Thyroid gland (tissue), 4 donors: ENCODE measurements at regions not wholly inside any gene's neighbourhood (a gene's known extent, or its start where the extent isn't known, plus 50 kb on each side); places are given as distances from the start of the nearest gene placed in this dataset.

Experiments used
- DNase-seq, 2 donors: peaks; one replicate each; pipeline ENCODE4 v3.0.0-alpha.2; 2019
- H3K27ac ChIP-seq, 3 donors: fragments of 200-600 bp; sonication (generic); 1 replicate in 2 of 3; 2 replicates in 1 of 3; pipeline ENCODE4 v1.5.1; 2016 to 2019; ENCODE audit warnings: mild to moderate bottlenecking in 1 of 3, moderate library complexity in 1 of 3
- H3K27me3 ChIP-seq: fragments of 200-600 bp; sonication (generic); one replicate; pipeline ENCODE4 v1.5.1; 2019
- H3K36me3 ChIP-seq, 2 donors: fragments of 200-600 bp; sonication (generic); one replicate each; pipeline ENCODE4 v1.5.1; 2016 to 2019
- H3K4me1 ChIP-seq, 2 donors: fragments of 200-600 bp; sonication (generic); one replicate each; pipeline ENCODE4 v1.5.1; 2017 to 2019
- H3K4me3 ChIP-seq, 3 donors: fragments of 200-600 bp; sonication (generic); replicated peaks in 1 of 3; 1 replicate in 2 of 3; 2 replicates in 1 of 3; pipeline ENCODE4 v1.5.1; 2016; ENCODE audit warnings: mild to moderate bottlenecking in 1 of 3
- H3K9me3 ChIP-seq: fragments of 200-600 bp; sonication (generic); one replicate; pipeline ENCODE4 v1.5.1; 2017
- CTCF ChIP-seq, 6 experiments: fragments of 200-600 bp in 3 of 6; fragments of 450-650 bp in 3 of 6; sonication (generic) in 3 of 6; IDR thresholded peaks; one replicate each; pipeline ENCODE4 v1.5.1; 2016 to 2019; ENCODE audit warnings: antibody characterized with exemption in 6 of 6, mild to moderate bottlenecking in 2 of 6, inconsistent platforms in 1 of 6, moderate library complexity in 1 of 6
- POLR2A ChIP-seq, 2 donors: fragments of 450-650 bp; IDR thresholded peaks; one replicate each; pipeline ENCODE4 v1.6.1; 2017; ENCODE audit warnings: antibody characterized with exemption in 2 of 2, mild to moderate bottlenecking in 2 of 2, moderate library complexity in 1 of 2
- WGBS, 2 donors: methylation state at CpG; one replicate each; pipeline ENCODE4 v1.1.5; 2017; 5-methylcytosine and 5-hydroxymethylcytosine counted together
- intact Hi-C: fragments of 100-400 bp; cut with DNase I; formaldehyde crosslinking; loops from one replicate; pipeline ENCODE4 v1.15.1; 2023

GRCh38 chr20:60222497-60222896 lies 264.3 kb downstream of the CDH26 start:
- intact Hi-C loops: no loop called here
- H3K27ac ChIP-seq: no peak overlapping the region
- no peaks in the 10 kb centered on the region for H3K36me3 ChIP-seq
- no peaks in the 10 kb centered on the region for H3K9me3 ChIP-seq
- no peaks in the 10 kb centered on the region for H3K27me3 ChIP-seq
- WGBS, 2 donors: 17 to 91% methylated on average over 2 of the region's 2 CpGs
- no peaks in the 10 kb centered on the region for H3K4me1 ChIP-seq
- no peak overlapping the region for H3K4me3 ChIP-seq
- DNase-seq: no peak
- TF ChIP-seq CTCF (IDR thresholded peaks at IDR 0.05): no peak
- no peak for TF ChIP-seq POLR2A (IDR thresholded peaks at IDR 0.05)

GRCh38 chr20:60223174-60223573 lies 265.0 kb downstream of the CDH26 start:
- TF ChIP-seq CTCF (IDR thresholded peaks at IDR 0.05): no peak
- no peak for TF ChIP-seq POLR2A (IDR thresholded peaks at IDR 0.05)
- Histone ChIP-seq H3K4me3 (no peak overlapping the region), H3K36me3 (no peaks in the 10 kb centered on the region), H3K27ac (no peak overlapping the region), H3K4me1 (no peaks in the 10 kb centered on the region), H3K9me3 (no peaks in the 10 kb centered on the region), H3K27me3 (no peaks in the 10 kb centered on the region)
- 91 to 92% methylated on average over 5 of the region's 5 CpGs for WGBS, 2 donors
- intact Hi-C loops: no loop called here
- no peak for DNase-seq

GRCh38 chr20:60224914-60225313 lies 266.7 kb downstream of the CDH26 start:
- intact Hi-C loops: no loop called here
- H3K4me3 ChIP-seq: no peak overlapping the region
- H3K27me3 ChIP-seq: no peaks in the 10 kb centered on the region
- H3K36me3 ChIP-seq: no peaks in the 10 kb centered on the region
- no peaks in the 10 kb centered on the region for H3K4me1 ChIP-seq
- 92 to 96% methylated on average over 3 of the region's 3 CpGs for WGBS, 2 donors
- H3K27ac ChIP-seq: no peak overlapping the region
- no peak for DNase-seq
- TF ChIP-seq POLR2A (IDR thresholded peaks at IDR 0.05) (no peak), CTCF (IDR thresholded peaks at IDR 0.05) (peak in 1 of 6 experiments; percentile 5)
- no peaks in the 10 kb centered on the region for H3K9me3 ChIP-seq

- no peak for DNase-seq
- Histone ChIP-seq H3K9me3 (no peaks in the 10 kb centered on the region), H3K27me3 (no peaks in the 10 kb centered on the region), H3K4me3 (no peak overlapping the region), H3K27ac (no peak overlapping the region), H3K36me3 (no peaks in the 10 kb centered on the region), H3K4me1 (no peaks in the 10 kb centered on the region)
- intact Hi-C loops: no loop called here
- TF ChIP-seq CTCF (IDR thresholded peaks at IDR 0.05) (no peak), POLR2A (IDR thresholded peaks at IDR 0.05) (no peak)
- 74 to 76% methylated on average over 3 of the region's 3 CpGs for WGBS, 2 donors
Observed at GRCh38 chr20:60228255-60228654, 270.0 kb downstream of the CDH26 start.

GRCh38 chr20:60232380-60232779 lies 274.2 kb downstream of the CDH26 start:
- Histone ChIP-seq H3K4me3 (no peak overlapping the region), H3K9me3 (no peaks in the 10 kb centered on the region), H3K27ac (no peak overlapping the region), H3K4me1 (no peaks in the 10 kb centered on the region), H3K36me3 (no peaks in the 10 kb centered on the region), H3K27me3 (no peaks in the 10 kb centered on the region)
- 90 to 92% methylated on average over 4 of the region's 4 CpGs for WGBS, 2 donors
- intact Hi-C loops: no loop called here
- TF ChIP-seq POLR2A (IDR thresholded peaks at IDR 0.05) (no peak), CTCF (IDR thresholded peaks at IDR 0.05) (no peak)
- DNase-seq: no peak
